Endothelial cell (in vitro differentiated cells): ENCODE measurements at regions not wholly inside any gene's neighbourhood (a gene's known extent, or its start where the extent isn't known, plus 50 kb on each side); places are given as distances from the start of the nearest gene placed in this dataset.
A peak's percentile ranks its signal among the peaks of the same experiment; 100 is the strongest.

Experiments used
- DNase-seq: peaks from one replicate; pipeline ENCODE4 v3.0.0; 2021; ENCODE audit warnings: low spot score
- H3K27ac Mint-ChIP-seq: one replicate; pipeline ENCODE4 v1.8.0; 2021; ENCODE audit warnings: mixed read lengths, inconsistent platforms; ENCODE audit not compliant: unreplicated experiment
- H3K27me3 Mint-ChIP-seq: one replicate; pipeline ENCODE4 v1.8.0; 2021; ENCODE audit warnings: mild to moderate bottlenecking, moderate library complexity, mixed read lengths, inconsistent platforms; ENCODE audit not compliant: unreplicated experiment
- H3K36me3 Mint-ChIP-seq: one replicate; pipeline ENCODE4 v1.8.0; 2021; ENCODE audit warnings: mild to moderate bottlenecking, low read depth, mixed read lengths, inconsistent platforms; ENCODE audit not compliant: unreplicated experiment
- H3K4me1 Mint-ChIP-seq: one replicate; pipeline ENCODE4 v1.8.0; 2021; ENCODE audit warnings: mild to moderate bottlenecking, mixed read lengths, inconsistent platforms; ENCODE audit not compliant: unreplicated experiment
- H3K4me3 Mint-ChIP-seq: one replicate; pipeline ENCODE4 v1.8.0; 2021; ENCODE audit warnings: mild to moderate bottlenecking, mixed read lengths, inconsistent platforms; ENCODE audit not compliant: unreplicated experiment
- H3K9me3 Mint-ChIP-seq: one replicate; pipeline ENCODE4 v1.8.0; 2021; ENCODE audit warnings: mixed read lengths, inconsistent platforms; ENCODE audit not compliant: unreplicated experiment
- TF ChIP-seq, protein P1 (sequence below): fragments of 200-600 bp; sonication (generic); IDR thresholded peaks from one replicate; pipeline ENCODE4 v1.5.0; 2021; ENCODE audit warnings: antibody characterized with exemption; ENCODE audit not compliant: unreplicated experiment

DNA sequence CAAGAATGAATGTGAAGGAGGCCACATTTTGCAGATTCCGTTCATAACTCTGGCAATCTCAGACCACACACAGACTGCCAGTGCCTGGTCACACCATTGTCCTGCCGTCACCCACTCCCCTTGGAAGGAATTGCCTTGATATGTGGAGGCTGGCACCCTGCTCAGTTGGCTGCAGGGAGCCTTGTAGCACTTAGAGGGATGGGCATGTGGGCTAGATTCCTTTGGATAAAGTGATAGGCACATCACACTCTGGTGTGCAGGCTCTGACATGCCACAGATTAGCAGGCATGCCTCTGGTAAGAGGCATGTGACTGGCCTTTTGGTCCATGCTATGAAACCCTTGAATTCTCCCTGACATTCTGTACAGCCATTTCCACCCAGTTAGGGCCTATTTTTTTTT lies 254.6 kb upstream of the PIK3R1 start:
- no peak for DNase-seq
- Mint-ChIP-seq H3K27ac (no peak overlapping the region), H3K4me1 (peaks cover 18% of the 10 kb centered on the region), H3K36me3 (no peaks in the 10 kb centered on the region), H3K4me3 (no peak overlapping the region), H3K27me3 (no peaks in the 10 kb centered on the region), H3K9me3 (no peaks in the 10 kb centered on the region)
- TF ChIP-seq, protein P1, sequence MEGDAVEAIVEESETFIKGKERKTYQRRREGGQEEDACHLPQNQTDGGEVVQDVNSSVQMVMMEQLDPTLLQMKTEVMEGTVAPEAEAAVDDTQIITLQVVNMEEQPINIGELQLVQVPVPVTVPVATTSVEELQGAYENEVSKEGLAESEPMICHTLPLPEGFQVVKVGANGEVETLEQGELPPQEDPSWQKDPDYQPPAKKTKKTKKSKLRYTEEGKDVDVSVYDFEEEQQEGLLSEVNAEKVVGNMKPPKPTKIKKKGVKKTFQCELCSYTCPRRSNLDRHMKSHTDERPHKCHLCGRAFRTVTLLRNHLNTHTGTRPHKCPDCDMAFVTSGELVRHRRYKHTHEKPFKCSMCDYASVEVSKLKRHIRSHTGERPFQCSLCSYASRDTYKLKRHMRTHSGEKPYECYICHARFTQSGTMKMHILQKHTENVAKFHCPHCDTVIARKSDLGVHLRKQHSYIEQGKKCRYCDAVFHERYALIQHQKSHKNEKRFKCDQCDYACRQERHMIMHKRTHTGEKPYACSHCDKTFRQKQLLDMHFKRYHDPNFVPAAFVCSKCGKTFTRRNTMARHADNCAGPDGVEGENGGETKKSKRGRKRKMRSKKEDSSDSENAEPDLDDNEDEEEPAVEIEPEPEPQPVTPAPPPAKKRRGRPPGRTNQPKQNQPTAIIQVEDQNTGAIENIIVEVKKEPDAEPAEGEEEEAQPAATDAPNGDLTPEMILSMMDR = no peak

DNA sequence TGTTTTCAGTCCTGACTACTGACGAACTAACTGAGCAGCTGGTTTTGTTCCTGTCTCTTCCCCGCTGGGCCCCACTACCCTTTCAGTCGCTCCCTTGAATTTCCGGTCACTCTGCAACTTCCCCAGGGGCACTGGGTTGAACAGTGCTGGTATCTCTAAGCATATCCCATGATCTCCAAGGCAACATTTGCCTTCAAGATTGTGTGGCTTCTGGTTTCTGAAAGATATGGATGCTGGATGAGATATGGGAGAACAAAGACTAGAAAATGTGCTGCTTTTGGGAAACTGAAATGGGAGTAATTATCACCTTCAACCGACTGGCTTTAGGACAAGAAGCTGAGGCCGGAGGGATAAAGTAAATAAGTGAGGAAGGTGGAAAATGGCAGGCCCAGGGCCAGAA lies 258.2 kb upstream of the PIK3R1 start:
- no peak overlapping the region for H3K4me3 Mint-ChIP-seq
- no peaks in the 10 kb centered on the region for H3K27me3 Mint-ChIP-seq
- H3K27ac Mint-ChIP-seq = peak overlapping the region; percentile 45
- H3K4me1 Mint-ChIP-seq = peaks cover 15% of the 10 kb centered on the region
- H3K9me3 Mint-ChIP-seq = no peaks in the 10 kb centered on the region
- DNase-seq = peak; percentile 7
- TF ChIP-seq, protein P1 = no peak
- no peaks in the 10 kb centered on the region for H3K36me3 Mint-ChIP-seq

DNA sequence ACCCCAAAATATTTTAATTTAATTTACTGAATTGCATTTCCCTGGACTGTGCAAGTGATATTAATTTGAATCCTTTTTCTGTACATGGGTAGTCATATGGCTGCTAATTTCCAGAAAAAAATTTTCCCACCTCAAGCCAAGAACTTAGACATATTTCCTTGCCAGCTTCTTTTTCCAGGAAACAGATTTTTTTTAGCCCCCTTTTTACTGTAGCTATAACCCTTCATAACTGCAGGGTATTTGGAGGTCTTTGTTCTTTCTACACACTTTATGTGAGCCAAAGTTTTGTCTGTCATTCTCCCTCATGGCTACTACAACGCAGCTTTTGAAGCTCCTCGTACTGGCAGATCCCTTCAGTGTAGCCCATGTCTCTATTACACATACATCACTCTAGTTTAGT lies 261.2 kb upstream of the PIK3R1 start:
- H3K9me3 Mint-ChIP-seq = no peaks in the 10 kb centered on the region
- H3K4me3 Mint-ChIP-seq = no peak overlapping the region
- H3K27me3 Mint-ChIP-seq = no peaks in the 10 kb centered on the region
- H3K36me3 Mint-ChIP-seq = no peaks in the 10 kb centered on the region
- H3K4me1 Mint-ChIP-seq = peaks cover 15% of the 10 kb centered on the region
- H3K27ac Mint-ChIP-seq = no peak overlapping the region
- no peak for DNase-seq
- TF ChIP-seq, protein P1 = no peak

DNA sequence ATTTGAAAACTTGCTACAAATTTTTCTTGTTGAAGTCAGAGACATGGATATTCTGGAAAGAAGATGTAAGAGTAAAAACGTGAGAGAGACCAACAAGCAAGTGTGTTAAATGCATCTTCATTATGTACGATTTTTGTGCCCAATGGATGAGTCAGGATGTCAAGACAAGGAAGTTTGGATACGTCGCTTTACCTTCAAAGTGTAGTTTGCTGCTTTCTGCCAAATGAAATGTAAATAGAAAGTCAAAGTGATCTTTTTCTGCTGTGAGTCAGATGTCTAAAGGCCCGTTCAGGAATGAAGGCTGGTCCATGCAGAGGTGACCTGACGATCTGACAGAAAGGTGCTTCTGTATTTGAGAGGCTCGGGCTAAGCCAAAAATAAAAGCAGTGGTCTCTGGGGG lies 273.1 kb upstream of the PIK3R1 start:
- H3K27me3 Mint-ChIP-seq = no peaks in the 10 kb centered on the region
- H3K36me3 Mint-ChIP-seq = no peaks in the 10 kb centered on the region
- TF ChIP-seq, protein P1 = no peak
- DNase-seq = no peak
- no peak overlapping the region for H3K27ac Mint-ChIP-seq
- no peaks in the 10 kb centered on the region for H3K9me3 Mint-ChIP-seq
- H3K4me3 Mint-ChIP-seq = no peak overlapping the region
- peaks cover 8% of the 10 kb centered on the region for H3K4me1 Mint-ChIP-seq

DNA sequence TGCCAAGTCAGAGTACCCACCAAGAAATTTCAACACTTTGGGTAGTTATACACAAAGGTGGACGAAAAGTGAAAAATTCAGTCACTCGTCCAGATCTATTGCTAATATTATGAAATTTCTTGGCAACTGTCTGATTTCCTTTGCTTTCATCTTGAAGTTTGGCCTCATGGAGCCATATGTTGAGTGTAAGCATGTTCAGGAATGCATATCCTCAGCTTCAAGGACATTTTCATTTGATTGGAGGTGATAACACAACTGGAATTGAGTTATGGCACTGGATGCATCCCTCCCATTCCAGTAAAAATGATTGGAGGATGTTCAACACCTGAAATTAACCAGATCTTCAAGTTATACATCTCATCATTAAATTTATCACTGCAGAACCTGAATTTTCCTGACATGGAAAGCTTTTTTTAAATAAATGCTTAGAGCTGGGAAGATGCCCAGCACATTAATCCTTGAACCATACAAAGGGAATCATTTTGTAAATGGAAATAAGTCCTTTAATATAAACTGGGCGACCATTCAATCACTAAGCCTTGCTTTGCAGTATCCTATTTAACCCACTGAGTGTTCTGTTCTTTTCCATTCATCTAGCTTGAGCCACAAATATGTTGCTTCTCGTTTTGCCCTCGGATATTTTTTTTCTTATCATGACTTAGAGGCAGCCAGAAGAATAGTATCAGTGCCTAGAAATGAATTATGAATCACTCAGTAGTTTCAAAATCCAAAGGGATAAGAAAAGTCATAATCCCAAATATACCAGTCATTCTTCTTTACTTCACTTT lies 273.7 kb upstream of the PIK3R1 start:
- Mint-ChIP-seq H3K36me3 (no peaks in the 10 kb centered on the region), H3K4me1 (peaks cover 8% of the 10 kb centered on the region), H3K27me3 (no peaks in the 10 kb centered on the region), H3K27ac (no peak overlapping the region), H3K4me3 (no peak overlapping the region), H3K9me3 (no peaks in the 10 kb centered on the region)
- TF ChIP-seq, protein P1 = no peak
- no peak for DNase-seq
